Body of pancreas (tissue), 4 donors: ENCODE measurements at regions not wholly inside any gene's neighbourhood (a gene's known extent, or its start where the extent isn't known, plus 50 kb on each side); places are given as distances from the start of the nearest gene placed in this dataset.

Source experiments
- ATAC-seq: fragments of 150-250 bp; one replicate; pipeline ENCODE4 v1.9.1; 2016
- DNase-seq, 4 donors: peaks; one replicate each; pipeline ENCODE4 v3.0.0-alpha.2; 2019
- H3K27ac ChIP-seq, 4 donors: fragments of 200-600 bp; sonication (generic); 1 replicate in 3 of 4; 2 replicates in 1 of 4; pipeline versions ENCODE4 v1.5.1 to v1.6.1; 2016 to 2019; ENCODE audit warnings: mild to moderate bottlenecking in 1 of 4, mixed read lengths in 1 of 4, moderate library complexity in 1 of 4
- H3K27me3 ChIP-seq, 2 donors: fragments of 200-600 bp; sonication (generic); one replicate each; pipeline ENCODE4 v1.6.0; 2016; ENCODE audit warnings: mild to moderate bottlenecking in 1 of 2
- H3K36me3 ChIP-seq, 2 donors: fragments of 200-600 bp; sonication (generic); replicated peaks in 1 of 2; 2 replicates each; pipeline ENCODE4 v1.5.1; 2016; ENCODE audit warnings: low read depth in 2 of 2; ENCODE audit not compliant: insufficient read depth in 1 of 2
- H3K4me1 ChIP-seq: fragments of 200-600 bp; sonication (generic); one replicate; pipeline ENCODE4 v1.6.0; 2016
- H3K4me3 ChIP-seq, 2 donors: fragments of 200-600 bp; sonication (generic); 1 replicate in 1 of 2; 2 replicates in 1 of 2; pipeline ENCODE4 v1.5.1; 2016 to 2019
- H3K9me3 ChIP-seq, 3 donors: fragments of 200-600 bp; sonication (generic); 1 replicate in 2 of 3; 2 replicates in 1 of 3; pipeline ENCODE4 v1.5.1; 2016
- POLR2A ChIP-seq, 3 donors: fragments of 450-650 bp; IDR thresholded peaks; one replicate each; pipeline ENCODE4 v1.6.1; 2016; ENCODE audit warnings: antibody characterized with exemption in 3 of 3, mild to moderate bottlenecking in 2 of 3
- WGBS, 2 donors: methylation state at CpG; one replicate each; pipeline ENCODE4 v1.1.5; 2017; 5-methylcytosine and 5-hydroxymethylcytosine counted together
- intact Hi-C: fragments of 100-400 bp; cut with DNase I; formaldehyde crosslinking; loops from one replicate; pipeline ENCODE4 v1.15.1; 2023
- TF ChIP-seq, protein P1 (sequence below), 7 experiments: fragments of 450-650 bp in 4 of 7; fragments of 200-600 bp in 3 of 7; sonication (generic) in 3 of 7; IDR thresholded peaks; one replicate each; pipeline ENCODE4 v1.5.1; 2016 to 2019; ENCODE audit warnings: antibody characterized with exemption in 7 of 7

DNA sequence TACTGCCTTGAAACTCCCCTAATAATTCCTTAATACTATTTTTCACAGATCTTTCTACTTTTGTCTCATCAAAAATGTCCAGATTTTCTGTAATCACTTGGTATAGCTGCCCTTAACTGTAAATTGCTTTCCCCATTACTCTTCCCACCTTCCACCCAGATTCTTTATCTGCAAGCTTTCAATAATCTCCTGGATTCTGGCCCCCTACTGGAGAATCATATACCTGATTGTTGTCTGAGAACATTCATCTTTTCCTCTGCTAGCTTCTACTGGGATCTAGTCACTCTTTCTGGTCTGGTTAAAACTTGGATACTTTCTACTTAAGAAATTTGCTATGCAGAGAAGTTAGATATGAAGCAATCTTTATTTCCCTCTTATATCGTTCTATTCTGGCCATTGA is 552.6 kb downstream of the PCDH19 start:
- H3K36me3 ChIP-seq = no peaks in the 10 kb centered on the region
- intact Hi-C loops = no loop called here

DNA sequence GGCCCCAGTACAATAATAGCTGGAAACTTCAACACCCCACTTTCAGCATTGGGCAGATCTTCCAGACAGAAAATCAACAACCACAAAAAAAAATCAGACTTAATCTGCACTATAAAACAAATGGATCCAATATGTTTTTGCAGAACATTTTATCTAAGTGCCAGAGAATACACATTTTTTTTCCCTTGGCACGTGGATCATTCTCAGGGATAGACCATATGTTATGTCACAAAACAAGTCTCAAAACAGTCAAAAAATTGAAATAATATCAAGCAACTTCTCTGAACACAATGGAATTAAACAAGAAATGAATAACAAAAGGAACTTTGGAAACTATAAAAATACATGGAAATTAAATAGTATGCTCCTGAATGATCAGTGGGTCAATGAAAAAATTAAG is 576.3 kb downstream of the PCDH19 start:
- TF ChIP-seq, protein P1, sequence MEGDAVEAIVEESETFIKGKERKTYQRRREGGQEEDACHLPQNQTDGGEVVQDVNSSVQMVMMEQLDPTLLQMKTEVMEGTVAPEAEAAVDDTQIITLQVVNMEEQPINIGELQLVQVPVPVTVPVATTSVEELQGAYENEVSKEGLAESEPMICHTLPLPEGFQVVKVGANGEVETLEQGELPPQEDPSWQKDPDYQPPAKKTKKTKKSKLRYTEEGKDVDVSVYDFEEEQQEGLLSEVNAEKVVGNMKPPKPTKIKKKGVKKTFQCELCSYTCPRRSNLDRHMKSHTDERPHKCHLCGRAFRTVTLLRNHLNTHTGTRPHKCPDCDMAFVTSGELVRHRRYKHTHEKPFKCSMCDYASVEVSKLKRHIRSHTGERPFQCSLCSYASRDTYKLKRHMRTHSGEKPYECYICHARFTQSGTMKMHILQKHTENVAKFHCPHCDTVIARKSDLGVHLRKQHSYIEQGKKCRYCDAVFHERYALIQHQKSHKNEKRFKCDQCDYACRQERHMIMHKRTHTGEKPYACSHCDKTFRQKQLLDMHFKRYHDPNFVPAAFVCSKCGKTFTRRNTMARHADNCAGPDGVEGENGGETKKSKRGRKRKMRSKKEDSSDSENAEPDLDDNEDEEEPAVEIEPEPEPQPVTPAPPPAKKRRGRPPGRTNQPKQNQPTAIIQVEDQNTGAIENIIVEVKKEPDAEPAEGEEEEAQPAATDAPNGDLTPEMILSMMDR (IDR thresholded peaks at IDR 0.05) = no peak
- no peaks in the 10 kb centered on the region for H3K27me3 ChIP-seq
- intact Hi-C loops = no loop called here
- ATAC-seq (no peak), DNase-seq (no peak)
- 41 to 53% methylated on average over 1 of the region's 1 CpG for WGBS, 2 donors
- H3K9me3 ChIP-seq = no peaks in the 10 kb centered on the region
- no peak overlapping the region for H3K4me3 ChIP-seq
- H3K4me1 ChIP-seq = no peaks in the 10 kb centered on the region
- H3K36me3 ChIP-seq = no peaks in the 10 kb centered on the region
- H3K27ac ChIP-seq = no peak overlapping the region

More for the DNA sequence above, 552.6 kb downstream of the PCDH19 start:
- Histone ChIP-seq H3K4me1 (no peaks in the 10 kb centered on the region), H3K4me3 (no peak overlapping the region), H3K9me3 (no peaks in the 10 kb centered on the region), H3K27me3 (no peaks in the 10 kb centered on the region), H3K27ac (no peak overlapping the region)
- no peak for DNase-seq
- no peak for ATAC-seq
- WGBS, 2 donors = 21 to 67% methylated on average over 1 of the region's 1 CpG
- TF ChIP-seq, protein P1 (IDR thresholded peaks at IDR 0.05) = no peak
- no peak for TF ChIP-seq POLR2A (IDR thresholded peaks at IDR 0.05)

DNA sequence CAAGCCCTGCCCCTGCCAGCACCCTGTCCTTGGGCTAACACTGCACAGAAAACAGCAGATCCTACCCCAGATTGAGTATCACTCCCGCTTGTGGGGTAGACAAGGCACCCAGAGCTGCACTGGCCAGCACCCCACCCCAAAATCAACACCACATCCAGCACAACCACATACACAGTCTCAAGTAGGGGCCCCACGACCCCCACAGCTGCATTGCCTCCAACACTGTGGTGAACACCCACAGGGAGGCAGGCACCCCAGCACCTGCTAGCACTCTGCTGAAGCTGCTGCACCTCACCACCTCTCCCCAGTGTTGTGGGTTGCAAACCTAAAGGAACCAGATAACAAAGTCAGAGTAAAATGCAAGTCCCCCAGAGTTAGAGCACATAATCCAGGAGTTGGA is 589.9 kb downstream of the PCDH19 start:
- intact Hi-C loops = no loop called here
- ATAC-seq (no peak), DNase-seq (no peak)
- WGBS, 2 donors = 46% methylated on average over 2 of the region's 2 CpGs; no CpG with 5 or more reads in 1 of the 2 donors
- no peaks in the 10 kb centered on the region for H3K27me3 ChIP-seq
- no peak overlapping the region for H3K27ac ChIP-seq
- TF ChIP-seq, protein P1 (IDR thresholded peaks at IDR 0.05) = no peak
- TF ChIP-seq POLR2A (IDR thresholded peaks at IDR 0.05) = no peak
- no peaks in the 10 kb centered on the region for H3K36me3 ChIP-seq
- H3K4me3 ChIP-seq = no peak overlapping the region
- H3K4me1 ChIP-seq = no peaks in the 10 kb centered on the region
- no peaks in the 10 kb centered on the region for H3K9me3 ChIP-seq

DNA sequence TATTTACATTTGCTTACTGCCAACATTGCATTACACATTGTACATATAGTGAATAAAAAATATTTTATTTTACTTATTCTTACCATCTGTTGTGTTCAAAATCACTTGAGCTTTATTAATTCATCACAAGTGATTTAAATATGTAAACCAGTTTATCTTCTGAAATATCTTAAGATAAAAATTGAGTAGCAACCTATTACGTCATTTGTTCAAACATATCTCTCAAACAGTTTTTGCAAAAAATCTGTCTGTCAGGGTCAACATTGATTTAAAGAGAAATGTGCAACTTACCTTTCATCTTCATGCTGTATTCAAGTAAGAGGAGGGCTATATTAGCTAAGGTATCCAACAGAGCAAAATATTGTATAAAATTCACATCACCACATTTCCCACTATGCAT is 610.1 kb downstream of the PCDH19 start:
- TF ChIP-seq POLR2A (IDR thresholded peaks at IDR 0.05) = no peak
- TF ChIP-seq, protein P1 (IDR thresholded peaks at IDR 0.05) = no peak
- H3K36me3 ChIP-seq = no peaks in the 10 kb centered on the region
- H3K27me3 ChIP-seq = no peaks in the 10 kb centered on the region
- 26 to 47% methylated on average over 1 of the region's 1 CpG for WGBS, 2 donors
- ATAC-seq (no peak), DNase-seq (no peak)
- no peak overlapping the region for H3K4me3 ChIP-seq
- H3K27ac ChIP-seq = no peak overlapping the region
- H3K4me1 ChIP-seq = no peaks in the 10 kb centered on the region
- intact Hi-C loops = no loop called here
- no peaks in the 10 kb centered on the region for H3K9me3 ChIP-seq

DNA sequence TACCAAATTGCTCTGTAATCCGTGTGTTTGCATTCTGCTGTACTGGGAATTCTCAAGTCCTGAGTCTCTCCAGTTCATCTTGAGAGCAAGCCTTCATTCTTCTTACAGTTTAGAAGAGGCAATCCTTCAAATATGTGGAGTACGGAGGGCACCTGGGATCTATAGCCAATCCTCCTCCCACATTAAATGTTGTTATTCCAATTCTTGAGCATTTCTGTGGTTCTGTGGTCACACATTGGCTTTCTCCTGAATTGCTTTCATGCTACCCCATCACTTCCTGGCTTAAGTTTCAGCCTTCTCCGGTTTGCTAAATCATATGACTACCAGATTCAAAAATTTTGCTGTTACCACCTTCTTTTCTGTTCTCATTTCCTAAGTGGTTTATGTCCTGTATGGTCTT is 611.1 kb downstream of the PCDH19 start:
- H3K4me3 ChIP-seq = no peak overlapping the region
- 38 to 39% methylated on average over 3 of the region's 3 CpGs for WGBS, 2 donors
- H3K27ac ChIP-seq = no peak overlapping the region
- DNase-seq (no peak), ATAC-seq (no peak)
- no peaks in the 10 kb centered on the region for H3K4me1 ChIP-seq
- H3K27me3 ChIP-seq = no peaks in the 10 kb centered on the region
- no peaks in the 10 kb centered on the region for H3K36me3 ChIP-seq
- intact Hi-C loops = no loop called here
- H3K9me3 ChIP-seq = no peaks in the 10 kb centered on the region
- TF ChIP-seq, protein P1 (IDR thresholded peaks at IDR 0.05) = no peak
- no peak for TF ChIP-seq POLR2A (IDR thresholded peaks at IDR 0.05)
